Esophagus squamous epithelium (tissue), 4 donors: ENCODE measurements at regions not wholly inside any gene's neighbourhood (a gene's known extent, or its start where the extent isn't known, plus 50 kb on each side); places are given as distances from the start of the nearest gene placed in this dataset.

Experiments
- CTCF ChIP-seq, 6 experiments: fragments of 450-650 bp in 4 of 6; fragments of 200-600 bp in 2 of 6; sonication (generic) in 2 of 6; IDR thresholded peaks; one replicate each; pipeline ENCODE4 v1.5.1; 2016 to 2019; ENCODE audit warnings: antibody characterized with exemption in 6 of 6, mild to moderate bottlenecking in 4 of 6, moderate library complexity in 4 of 6
- POLR2A ChIP-seq, 4 donors: fragments of 450-650 bp; IDR thresholded peaks; one replicate each; pipeline ENCODE4 v1.6.1; 2017; ENCODE audit warnings: antibody characterized with exemption in 4 of 4, mild to moderate bottlenecking in 4 of 4, moderate library complexity in 3 of 4

- TF ChIP-seq CTCF (IDR thresholded peaks at IDR 0.05) (no peak), POLR2A (IDR thresholded peaks at IDR 0.05) (no peak)
Measured at GRCh38 chr16:80109581-80109980, 431.2 kb upstream of the DYNLRB2 start.
